ENCODE measurements at regions not wholly inside any gene's neighbourhood (a gene's known extent, or its start where the extent isn't known, plus 50 kb on each side); places are given as distances from the start of the nearest gene placed in this dataset.

DNA sequence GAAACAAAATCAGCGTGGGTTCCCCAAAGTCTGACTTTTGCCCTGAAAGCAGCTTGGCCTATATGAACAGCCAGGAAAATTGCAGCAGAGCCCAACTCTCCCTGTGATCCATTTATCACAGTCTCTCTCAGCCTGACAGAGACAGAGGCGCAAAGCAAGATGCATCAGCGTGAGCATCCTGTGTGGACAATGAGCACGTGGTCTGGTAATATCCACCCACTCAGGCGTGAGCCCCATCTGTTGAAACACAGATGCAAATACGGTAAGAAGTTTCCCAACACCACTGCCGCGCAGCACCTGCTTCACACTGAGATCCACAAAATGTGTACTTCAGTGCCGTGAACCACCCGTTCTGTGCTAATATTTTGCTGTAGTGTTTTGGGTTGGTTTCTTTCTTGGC, 114.6 kb downstream of the MRPL36 start:
- no peak overlapping the region for H3K4me3 ChIP-seq (ENCODE audit: low read depth, low read length)
- TF ChIP-seq, protein P1, sequence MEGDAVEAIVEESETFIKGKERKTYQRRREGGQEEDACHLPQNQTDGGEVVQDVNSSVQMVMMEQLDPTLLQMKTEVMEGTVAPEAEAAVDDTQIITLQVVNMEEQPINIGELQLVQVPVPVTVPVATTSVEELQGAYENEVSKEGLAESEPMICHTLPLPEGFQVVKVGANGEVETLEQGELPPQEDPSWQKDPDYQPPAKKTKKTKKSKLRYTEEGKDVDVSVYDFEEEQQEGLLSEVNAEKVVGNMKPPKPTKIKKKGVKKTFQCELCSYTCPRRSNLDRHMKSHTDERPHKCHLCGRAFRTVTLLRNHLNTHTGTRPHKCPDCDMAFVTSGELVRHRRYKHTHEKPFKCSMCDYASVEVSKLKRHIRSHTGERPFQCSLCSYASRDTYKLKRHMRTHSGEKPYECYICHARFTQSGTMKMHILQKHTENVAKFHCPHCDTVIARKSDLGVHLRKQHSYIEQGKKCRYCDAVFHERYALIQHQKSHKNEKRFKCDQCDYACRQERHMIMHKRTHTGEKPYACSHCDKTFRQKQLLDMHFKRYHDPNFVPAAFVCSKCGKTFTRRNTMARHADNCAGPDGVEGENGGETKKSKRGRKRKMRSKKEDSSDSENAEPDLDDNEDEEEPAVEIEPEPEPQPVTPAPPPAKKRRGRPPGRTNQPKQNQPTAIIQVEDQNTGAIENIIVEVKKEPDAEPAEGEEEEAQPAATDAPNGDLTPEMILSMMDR (conservative IDR thresholded peaks at IDR 0.05; ENCODE audit: low read depth, low read length) = no peak
- no peak for DNase-seq (ENCODE audit: low read depth)

DNA sequence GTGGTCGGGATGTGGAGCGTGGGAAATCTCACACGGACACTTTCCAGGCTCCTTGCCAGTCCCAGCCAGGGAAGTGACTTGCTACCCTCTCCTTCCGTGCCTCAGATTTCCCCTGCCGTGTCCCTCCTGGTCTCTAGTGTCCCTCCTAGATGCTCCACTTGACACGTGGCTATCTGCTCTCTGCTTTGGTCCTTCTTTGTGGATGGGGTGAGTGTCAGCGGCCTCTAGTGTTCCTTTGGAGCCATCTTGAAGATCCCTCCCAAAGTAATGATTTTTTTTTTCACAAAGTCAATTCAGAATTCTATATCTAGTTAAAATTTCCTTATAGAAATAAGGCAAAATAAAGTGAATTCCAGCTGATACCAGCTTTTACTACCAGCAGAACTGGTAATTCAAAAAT, 117.7 kb downstream of the MRPL36 start:
- TF ChIP-seq, protein P1 (conservative IDR thresholded peaks at IDR 0.05; ENCODE audit: low read depth, low read length) = no peak
- no peak overlapping the region for H3K4me3 ChIP-seq (ENCODE audit: low read depth, low read length)
- DNase-seq (ENCODE audit: low read depth) = no peak

DNA sequence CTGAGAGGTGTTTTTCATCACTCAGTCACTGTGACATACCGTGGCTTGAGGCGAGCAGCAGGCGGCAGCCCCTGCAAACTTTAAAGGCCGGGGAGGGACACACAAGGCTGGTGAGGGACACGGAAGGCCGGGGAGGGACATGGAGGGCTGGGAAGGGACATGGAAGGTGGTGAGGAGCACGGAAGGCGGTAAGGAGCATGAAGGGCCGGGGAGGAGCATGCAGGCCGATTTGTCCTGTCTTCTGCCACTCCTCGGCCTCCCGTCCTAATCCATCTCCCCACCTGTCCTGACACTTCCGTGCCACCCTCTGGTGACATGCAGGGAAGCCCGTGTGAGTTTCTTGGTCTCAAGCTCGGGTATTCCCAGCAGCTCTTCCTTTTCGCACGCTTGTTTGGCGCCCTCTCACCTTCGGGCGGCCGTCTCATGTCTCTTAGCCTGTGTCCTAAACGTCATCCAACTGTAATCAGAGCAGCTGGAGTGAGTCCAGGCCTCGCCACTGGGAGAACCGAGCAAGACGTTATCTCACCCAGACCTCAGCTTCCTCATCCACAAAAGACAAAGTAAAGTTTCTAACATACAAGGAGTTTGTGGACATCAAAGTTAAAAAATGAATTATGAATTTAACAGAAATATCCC, 126.5 kb downstream of the MRPL36 start:
- DNase-seq (ENCODE audit: low read depth) = no peak
- TF ChIP-seq, protein P1 (conservative IDR thresholded peaks at IDR 0.05; ENCODE audit: low read depth, low read length) = no peak
- no peak overlapping the region for H3K4me3 ChIP-seq (ENCODE audit: low read depth, low read length)

DNA sequence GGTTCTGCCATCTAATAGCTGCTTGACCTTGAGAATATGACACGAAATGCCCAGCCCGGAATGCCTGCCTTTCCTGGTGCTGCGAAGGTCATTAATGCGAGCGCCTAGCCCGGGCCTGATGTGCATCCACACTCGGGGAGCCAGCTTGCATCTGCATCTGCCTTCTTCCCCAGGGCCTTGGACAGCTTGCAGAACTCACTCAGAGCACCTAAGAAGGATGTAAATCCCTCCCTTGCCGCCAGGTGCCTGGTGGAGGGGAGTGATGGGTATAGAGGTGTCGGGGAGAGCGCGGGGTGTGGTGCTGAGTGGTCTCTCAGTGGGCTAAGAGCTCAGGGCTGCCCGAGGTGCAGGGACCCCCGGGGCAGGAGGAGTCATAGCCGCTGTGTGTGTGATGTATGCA, 127.2 kb downstream of the MRPL36 start:
- H3K4me3 ChIP-seq (ENCODE audit: low read depth, low read length) = no peak overlapping the region
- TF ChIP-seq, protein P1 (conservative IDR thresholded peaks at IDR 0.05; ENCODE audit: low read depth, low read length) = no peak
- no peak for DNase-seq (ENCODE audit: low read depth)

GRCh38 chr5:1671351-1671750, 128.3 kb downstream of the MRPL36 start:
- H3K4me3 ChIP-seq (ENCODE audit: low read depth, low read length) = no peak overlapping the region
- DNase-seq (ENCODE audit: low read depth) = no peak

DNA sequence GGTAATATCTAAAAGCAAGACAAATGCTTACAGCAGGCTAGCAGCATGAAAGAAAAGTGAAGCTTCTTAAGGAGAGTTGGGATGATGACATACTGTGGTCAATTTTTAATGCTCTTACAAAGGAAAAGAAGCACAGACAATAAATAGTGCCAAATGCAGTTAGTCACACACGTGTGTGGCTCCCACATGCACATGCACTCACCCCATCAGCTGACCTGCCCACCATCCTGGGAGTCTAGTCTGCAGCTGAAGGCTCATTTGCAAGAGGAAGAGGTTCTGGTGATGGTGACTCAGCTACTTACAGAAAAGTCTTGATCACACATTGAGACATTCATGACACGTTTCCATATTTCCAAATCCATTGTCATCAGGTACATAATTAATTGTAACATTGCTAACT, 129.3 kb downstream of the MRPL36 start:
- H3K4me3 ChIP-seq (ENCODE audit: low read depth, low read length) = no peak overlapping the region
- DNase-seq (ENCODE audit: low read depth) = no peak
- TF ChIP-seq, protein P1 (conservative IDR thresholded peaks at IDR 0.05; ENCODE audit: low read depth, low read length) = no peak

More at GRCh38 chr5:1671351-1671750, 128.3 kb downstream of the MRPL36 start:
- TF ChIP-seq, protein P1 (conservative IDR thresholded peaks at IDR 0.05; ENCODE audit: low read depth, low read length) = no peak
